Erythroblast (primary cell): ENCODE measurements at regions not wholly inside any gene's neighbourhood (a gene's known extent, or its start where the extent isn't known, plus 50 kb on each side); places are given as distances from the start of the nearest gene placed in this dataset.

Source experiments
- GATA1 ChIP-seq: IDR thresholded peaks from 2 replicates; pipeline ENCODE4 v1.6.1; 2011; ENCODE audit warnings: low read depth, mild to moderate bottlenecking, control low read depth, low read length, moderate library complexity
- POLR2A ChIP-seq: IDR thresholded peaks from 2 replicates; pipeline ENCODE4 v1.6.1; 2011; ENCODE audit warnings: mild to moderate bottlenecking, low read length

DNA sequence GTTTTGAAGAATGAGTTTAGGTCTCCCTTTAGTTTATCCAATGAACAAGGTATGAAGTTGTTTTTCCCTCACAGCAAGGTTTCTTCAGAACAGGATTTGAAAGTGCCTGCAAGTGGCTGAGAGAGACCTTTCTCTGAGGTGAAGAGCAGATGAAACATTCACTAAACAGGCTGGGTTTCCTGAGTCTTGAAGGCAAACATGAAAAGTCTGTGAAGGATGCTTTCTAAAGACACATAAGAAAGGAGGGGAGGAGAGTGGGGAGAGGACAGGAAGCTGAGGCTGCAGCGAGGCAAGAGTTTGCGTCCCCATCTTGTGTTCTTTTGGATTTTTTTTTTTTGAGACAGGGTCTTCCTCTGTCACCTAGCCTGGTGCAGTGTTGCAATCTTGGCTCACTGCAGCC lies 95.7 kb upstream of the SIM2 start:
- TF ChIP-seq POLR2A (no peak), GATA1 (no peak)
